Calu3 (cell line): ENCODE measurements at regions not wholly inside any gene's neighbourhood (a gene's known extent, or its start where the extent isn't known, plus 50 kb on each side); places are given as distances from the start of the nearest gene placed in this dataset.

Source experiments
- BruUV-seq: library from RNA; stranded (reverse); fragments of 400-500 nt; replicated peaks from 2 replicates; lab custom pipeline; 2021; lab: Mats Ljungman, UMichigan
- CTCF ChIA-PET: fragments of 300-600 bp; sonication (Branson Sonifier 250); formaldehyde crosslinking; loops from one replicate; lab custom pipeline; 2022; ENCODE audit warnings: antibody characterized with exemption; lab: Charles Lee
- DNase-seq: peaks from one replicate; pipeline ENCODE4 v3.0.0; 2022
- H3K27ac Mint-ChIP-seq: one replicate; pipeline ENCODE4 v1.8.0; 2022; ENCODE audit warnings: mixed read lengths; ENCODE audit not compliant: unreplicated experiment
- H3K27me3 Mint-ChIP-seq: one replicate; pipeline ENCODE4 v1.8.0; 2022; ENCODE audit warnings: mixed read lengths; ENCODE audit not compliant: unreplicated experiment
- H3K36me3 Mint-ChIP-seq: one replicate; pipeline ENCODE4 v1.8.0; 2022; ENCODE audit warnings: mild to moderate bottlenecking, moderate library complexity, mixed read lengths; ENCODE audit not compliant: insufficient read depth, unreplicated experiment
- H3K4me1 Mint-ChIP-seq: one replicate; pipeline ENCODE4 v1.8.0; 2022; ENCODE audit warnings: mild to moderate bottlenecking, low read depth, mixed read lengths; ENCODE audit not compliant: unreplicated experiment
- H3K4me3 Mint-ChIP-seq: one replicate; pipeline ENCODE4 v1.8.0; 2022; ENCODE audit warnings: mild to moderate bottlenecking, low read depth, moderate library complexity, mixed read lengths; ENCODE audit not compliant: unreplicated experiment
- H3K9me3 Mint-ChIP-seq: one replicate; pipeline ENCODE4 v1.8.0; 2022; ENCODE audit warnings: low read depth, mixed read lengths; ENCODE audit not compliant: unreplicated experiment
- CTCF ChIP-seq: fragments of 200-600 bp; IDR thresholded peaks from one replicate; pipeline ENCODE4 v1.8.0; 2022; ENCODE audit warnings: antibody characterized with exemption; ENCODE audit not compliant: unreplicated experiment
- intact Hi-C: fragments of 100-400 bp; cut with micrococcal nuclease; formaldehyde crosslinking; loops from one replicate; pipeline ENCODE4 v1.10.0; 2022; ENCODE audit not compliant: unreplicated experiment

- intact Hi-C loops = no loop called here
- no peak for DNase-seq
- H3K9me3 Mint-ChIP-seq = no peaks in the 10 kb centered on the region
- H3K27ac Mint-ChIP-seq = no peak overlapping the region
- no peaks in the 10 kb centered on the region for H3K4me1 Mint-ChIP-seq
- no peak overlapping the region for H3K4me3 Mint-ChIP-seq
- H3K27me3 Mint-ChIP-seq = no peaks in the 10 kb centered on the region
- no TSS peak for BruUV-seq
- TF ChIP-seq CTCF = no peak
- CTCF ChIA-PET = no interaction called here
- no peaks in the 10 kb centered on the region for H3K36me3 Mint-ChIP-seq
Observed at GRCh38 chr9:13555989-13556500, 276.6 kb upstream of the MPDZ start.

- Mint-ChIP-seq H3K9me3 (no peaks in the 10 kb centered on the region), H3K36me3 (no peaks in the 10 kb centered on the region), H3K27ac (no peak overlapping the region), H3K4me3 (no peak overlapping the region), H3K4me1 (no peaks in the 10 kb centered on the region), H3K27me3 (no peaks in the 10 kb centered on the region)
- intact Hi-C loops = no loop called here
- no peak for TF ChIP-seq CTCF
- CTCF ChIA-PET = no interaction called here
- BruUV-seq = no TSS peak
- DNase-seq = no peak
Observed at GRCh38 chr9:13555516-13555915, 276.0 kb upstream of the MPDZ start.

- no TSS peak for BruUV-seq
- Mint-ChIP-seq H3K4me3 (no peak overlapping the region), H3K9me3 (no peaks in the 10 kb centered on the region), H3K4me1 (no peaks in the 10 kb centered on the region), H3K27me3 (no peaks in the 10 kb centered on the region), H3K36me3 (no peaks in the 10 kb centered on the region), H3K27ac (no peak overlapping the region)
- no peak for DNase-seq
- TF ChIP-seq CTCF = no peak
- CTCF ChIA-PET = no interaction called here
- intact Hi-C loops = no loop called here
Observed at GRCh38 chr9:13554626-13555025, 275.1 kb upstream of the MPDZ start.

DNA sequence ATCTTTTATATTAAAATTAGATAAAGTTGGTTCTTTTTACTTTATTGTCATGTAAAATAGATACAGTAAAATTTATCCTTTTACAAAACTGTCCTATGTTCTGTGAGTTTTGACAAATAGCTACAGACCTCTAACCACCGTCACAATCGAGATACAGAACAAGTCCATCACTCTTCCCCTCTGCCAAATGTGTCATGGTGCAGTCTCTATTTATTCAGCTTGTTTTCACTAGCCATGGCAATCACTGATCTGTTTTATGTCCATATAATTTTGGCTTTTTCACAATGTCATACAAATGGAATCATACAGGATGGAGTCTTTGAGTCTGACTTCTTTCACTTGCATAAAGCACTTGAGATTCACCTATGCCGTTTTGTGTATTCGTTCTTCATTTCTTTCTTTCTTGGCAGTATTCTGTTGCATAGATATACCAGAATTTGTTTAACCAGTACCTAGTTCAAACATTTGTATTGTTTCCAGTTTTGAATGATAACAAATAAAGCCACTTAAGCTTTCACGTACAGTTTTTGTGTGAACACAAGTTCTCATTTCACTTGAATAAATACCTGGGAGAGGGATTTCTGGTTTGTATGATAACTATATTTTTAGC lies 273.2 kb upstream of the MPDZ start:
- no peak for TF ChIP-seq CTCF
- no peak overlapping the region for H3K4me3 Mint-ChIP-seq
- no peaks in the 10 kb centered on the region for H3K9me3 Mint-ChIP-seq
- intact Hi-C loops = no loop called here
- no peaks in the 10 kb centered on the region for H3K36me3 Mint-ChIP-seq
- BruUV-seq = no TSS peak
- H3K27me3 Mint-ChIP-seq = no peaks in the 10 kb centered on the region
- H3K4me1 Mint-ChIP-seq = no peaks in the 10 kb centered on the region
- CTCF ChIA-PET = interaction anchor here (0.6 kb wide), 1 partner anchor 35 kb away, joined by 3 read pairs; no protein-coding TSS in a partner anchor
- H3K27ac Mint-ChIP-seq = no peak overlapping the region
- DNase-seq = no peak
